ENCODE measurements at regions not wholly inside any gene's neighbourhood (a gene's known extent, or its start where the extent isn't known, plus 50 kb on each side); places are given as distances from the start of the nearest gene placed in this dataset.

- TF ChIP-seq, protein P1, sequence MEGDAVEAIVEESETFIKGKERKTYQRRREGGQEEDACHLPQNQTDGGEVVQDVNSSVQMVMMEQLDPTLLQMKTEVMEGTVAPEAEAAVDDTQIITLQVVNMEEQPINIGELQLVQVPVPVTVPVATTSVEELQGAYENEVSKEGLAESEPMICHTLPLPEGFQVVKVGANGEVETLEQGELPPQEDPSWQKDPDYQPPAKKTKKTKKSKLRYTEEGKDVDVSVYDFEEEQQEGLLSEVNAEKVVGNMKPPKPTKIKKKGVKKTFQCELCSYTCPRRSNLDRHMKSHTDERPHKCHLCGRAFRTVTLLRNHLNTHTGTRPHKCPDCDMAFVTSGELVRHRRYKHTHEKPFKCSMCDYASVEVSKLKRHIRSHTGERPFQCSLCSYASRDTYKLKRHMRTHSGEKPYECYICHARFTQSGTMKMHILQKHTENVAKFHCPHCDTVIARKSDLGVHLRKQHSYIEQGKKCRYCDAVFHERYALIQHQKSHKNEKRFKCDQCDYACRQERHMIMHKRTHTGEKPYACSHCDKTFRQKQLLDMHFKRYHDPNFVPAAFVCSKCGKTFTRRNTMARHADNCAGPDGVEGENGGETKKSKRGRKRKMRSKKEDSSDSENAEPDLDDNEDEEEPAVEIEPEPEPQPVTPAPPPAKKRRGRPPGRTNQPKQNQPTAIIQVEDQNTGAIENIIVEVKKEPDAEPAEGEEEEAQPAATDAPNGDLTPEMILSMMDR (conservative IDR thresholded peaks at IDR 0.05; ENCODE audit: low read depth, low read length): no peak
- no peak for TF ChIP-seq EZH2 (IDR thresholded peaks at IDR 0.05; ENCODE audit: low read length, unreplicated experiment)
- no peak for TF ChIP-seq EZH2phosphoT487 (IDR thresholded peaks at IDR 0.05; ENCODE audit: borderline replicate concordance, low read length)
Measured at GRCh38 chr14:80387563-80387981, 176.3 kb upstream of the DIO2 start.
